Esophagus squamous epithelium (tissue), 4 donors: ENCODE measurements at regions not wholly inside any gene's neighbourhood (a gene's known extent, or its start where the extent isn't known, plus 50 kb on each side); places are given as distances from the start of the nearest gene placed in this dataset.

ENCODE experiments used
- POLR2A ChIP-seq, 4 donors: fragments of 450-650 bp; IDR thresholded peaks; one replicate each; pipeline ENCODE4 v1.6.1; 2017; ENCODE audit warnings: antibody characterized with exemption in 4 of 4, mild to moderate bottlenecking in 4 of 4, moderate library complexity in 3 of 4
- TF ChIP-seq, protein P1 (sequence below), 6 experiments: fragments of 450-650 bp in 4 of 6; fragments of 200-600 bp in 2 of 6; sonication (generic) in 2 of 6; IDR thresholded peaks; one replicate each; pipeline ENCODE4 v1.5.1; 2016 to 2019; ENCODE audit warnings: antibody characterized with exemption in 6 of 6, mild to moderate bottlenecking in 4 of 6, moderate library complexity in 4 of 6

DNA sequence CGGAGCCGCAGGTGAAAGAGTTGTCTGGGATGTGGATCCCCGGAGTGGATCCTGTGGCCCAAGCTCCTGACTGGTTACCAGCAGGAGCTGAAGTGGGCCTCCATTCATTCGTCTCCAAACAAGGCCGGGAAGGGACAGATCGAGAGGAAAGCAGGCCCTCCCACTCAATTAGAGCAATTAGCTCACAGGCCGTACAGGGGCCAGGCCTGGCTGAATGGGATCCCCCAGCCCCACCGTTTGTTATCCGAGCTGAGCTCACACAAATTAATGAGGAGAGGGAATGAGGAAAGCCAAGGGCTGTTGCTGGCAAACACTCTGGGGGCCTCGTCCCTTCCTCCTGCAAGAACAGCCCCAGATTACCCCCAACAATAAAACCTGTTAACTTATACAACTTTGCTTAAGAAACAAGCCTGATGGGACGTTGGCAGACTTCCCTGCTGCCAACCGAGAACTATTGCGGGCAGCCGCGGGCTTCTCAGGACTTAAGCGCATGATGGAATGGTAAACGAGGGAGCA lies 338.0 kb downstream of the BCL11A start:
- TF ChIP-seq, protein P1, sequence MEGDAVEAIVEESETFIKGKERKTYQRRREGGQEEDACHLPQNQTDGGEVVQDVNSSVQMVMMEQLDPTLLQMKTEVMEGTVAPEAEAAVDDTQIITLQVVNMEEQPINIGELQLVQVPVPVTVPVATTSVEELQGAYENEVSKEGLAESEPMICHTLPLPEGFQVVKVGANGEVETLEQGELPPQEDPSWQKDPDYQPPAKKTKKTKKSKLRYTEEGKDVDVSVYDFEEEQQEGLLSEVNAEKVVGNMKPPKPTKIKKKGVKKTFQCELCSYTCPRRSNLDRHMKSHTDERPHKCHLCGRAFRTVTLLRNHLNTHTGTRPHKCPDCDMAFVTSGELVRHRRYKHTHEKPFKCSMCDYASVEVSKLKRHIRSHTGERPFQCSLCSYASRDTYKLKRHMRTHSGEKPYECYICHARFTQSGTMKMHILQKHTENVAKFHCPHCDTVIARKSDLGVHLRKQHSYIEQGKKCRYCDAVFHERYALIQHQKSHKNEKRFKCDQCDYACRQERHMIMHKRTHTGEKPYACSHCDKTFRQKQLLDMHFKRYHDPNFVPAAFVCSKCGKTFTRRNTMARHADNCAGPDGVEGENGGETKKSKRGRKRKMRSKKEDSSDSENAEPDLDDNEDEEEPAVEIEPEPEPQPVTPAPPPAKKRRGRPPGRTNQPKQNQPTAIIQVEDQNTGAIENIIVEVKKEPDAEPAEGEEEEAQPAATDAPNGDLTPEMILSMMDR (IDR thresholded peaks at IDR 0.05): no peak
- TF ChIP-seq POLR2A (IDR thresholded peaks at IDR 0.05): no peak
